ENCODE measurements at regions not wholly inside any gene's neighbourhood (a gene's known extent, or its start where the extent isn't known, plus 50 kb on each side); places are given as distances from the start of the nearest gene placed in this dataset.
A peak's percentile ranks its signal among the peaks of the same experiment; 100 is the strongest.

DNA sequence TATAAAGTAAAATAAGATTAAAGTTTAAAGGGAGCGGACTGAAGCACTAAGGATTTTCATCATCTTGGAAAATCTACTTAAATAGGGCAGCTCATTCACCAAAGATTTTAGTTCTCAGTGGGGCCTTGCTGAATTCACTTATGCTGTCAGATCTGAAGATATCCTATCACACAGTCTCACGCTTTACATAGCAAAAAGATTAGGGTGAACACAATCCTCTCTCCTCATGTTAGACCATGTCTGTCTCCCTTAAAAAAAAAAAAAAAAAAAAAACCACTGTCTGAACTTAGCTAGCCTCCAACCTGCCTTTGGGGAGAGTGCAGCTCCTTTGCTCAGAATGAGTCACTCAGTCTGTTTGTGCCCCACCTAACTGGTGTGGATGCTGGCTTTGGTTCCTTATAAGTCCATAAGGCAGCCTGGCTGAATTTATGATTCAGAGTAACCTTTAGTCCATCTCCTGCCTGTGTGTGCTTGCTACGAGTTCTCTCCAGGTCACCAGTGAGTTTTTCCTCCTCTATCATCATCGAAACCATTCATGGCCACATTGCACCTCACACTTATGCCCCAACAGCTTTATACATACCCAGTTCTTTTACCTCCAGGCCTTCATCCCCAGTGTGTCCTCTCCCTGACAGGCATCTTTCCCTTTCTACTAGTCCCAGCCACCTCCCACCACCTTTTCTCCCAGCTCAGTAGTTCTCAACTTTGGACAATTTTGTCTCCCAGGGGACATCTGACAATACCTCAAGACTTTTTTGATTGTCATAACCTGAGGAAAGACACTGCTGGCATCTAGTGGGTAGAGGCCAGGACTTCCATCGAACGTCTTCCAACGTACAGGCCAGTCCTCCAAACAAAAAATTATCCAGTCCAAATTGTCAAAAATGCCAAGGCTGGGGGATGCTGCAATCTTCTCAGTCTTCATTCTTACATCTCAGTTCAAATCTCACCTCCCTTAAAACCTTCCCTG, 220.7 kb upstream of the EMCN start:
- Histone ChIP-seq H3K4me1 (replicated peaks) (no peaks in the 10 kb centered on the region), H3K27me3 (replicated peaks; ENCODE audit: insufficient read depth) (no peaks in the 10 kb centered on the region), H3K27ac (peak overlapping the region in 1 of 2 donors; percentile 15), H3K36me3 (no peaks in the 10 kb centered on the region), H3K9me3 (no peaks in the 10 kb centered on the region), H3K4me3 (no peak overlapping the region)
- no peak for DNase-seq (ENCODE audit: low spot score)
- intact Hi-C loops (cut with DNase I), result loop anchor here (10.0 kb wide), 1 partner anchor 644 kb away; no protein-coding TSS in a partner anchor
- 74% methylated on average over 7 of the region's 7 CpGs for WGBS
- TF ChIP-seq, protein P1, sequence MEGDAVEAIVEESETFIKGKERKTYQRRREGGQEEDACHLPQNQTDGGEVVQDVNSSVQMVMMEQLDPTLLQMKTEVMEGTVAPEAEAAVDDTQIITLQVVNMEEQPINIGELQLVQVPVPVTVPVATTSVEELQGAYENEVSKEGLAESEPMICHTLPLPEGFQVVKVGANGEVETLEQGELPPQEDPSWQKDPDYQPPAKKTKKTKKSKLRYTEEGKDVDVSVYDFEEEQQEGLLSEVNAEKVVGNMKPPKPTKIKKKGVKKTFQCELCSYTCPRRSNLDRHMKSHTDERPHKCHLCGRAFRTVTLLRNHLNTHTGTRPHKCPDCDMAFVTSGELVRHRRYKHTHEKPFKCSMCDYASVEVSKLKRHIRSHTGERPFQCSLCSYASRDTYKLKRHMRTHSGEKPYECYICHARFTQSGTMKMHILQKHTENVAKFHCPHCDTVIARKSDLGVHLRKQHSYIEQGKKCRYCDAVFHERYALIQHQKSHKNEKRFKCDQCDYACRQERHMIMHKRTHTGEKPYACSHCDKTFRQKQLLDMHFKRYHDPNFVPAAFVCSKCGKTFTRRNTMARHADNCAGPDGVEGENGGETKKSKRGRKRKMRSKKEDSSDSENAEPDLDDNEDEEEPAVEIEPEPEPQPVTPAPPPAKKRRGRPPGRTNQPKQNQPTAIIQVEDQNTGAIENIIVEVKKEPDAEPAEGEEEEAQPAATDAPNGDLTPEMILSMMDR (IDR thresholded peaks at IDR 0.05), result no peak
- TF ChIP-seq POLR2AphosphoS5 (IDR thresholded peaks at IDR 0.05), result no peak
- no peak for TF ChIP-seq POLR2A (IDR thresholded peaks at IDR 0.05)

- no peak for DNase-seq (ENCODE audit: low spot score)
- Histone ChIP-seq H3K4me3 (no peak overlapping the region), H3K27me3 (replicated peaks; ENCODE audit: insufficient read depth) (no peaks in the 10 kb centered on the region), H3K36me3 (no peaks in the 10 kb centered on the region), H3K9me3 (no peaks in the 10 kb centered on the region), H3K27ac (no peak overlapping the region), H3K4me1 (replicated peaks) (no peaks in the 10 kb centered on the region)
- intact Hi-C loops (cut with DNase I), result loop anchor here (10.0 kb wide), 1 partner anchor 642 kb away; no protein-coding TSS in a partner anchor
- WGBS, result 57% methylated on average over 2 of the region's 2 CpGs
- TF ChIP-seq POLR2AphosphoS5 (IDR thresholded peaks at IDR 0.05) (peak; percentile 12), POLR2A (IDR thresholded peaks at IDR 0.05) (no peak)
These were observed 219.0 kb upstream of the EMCN start for GRCh38 chr4:100736641-100737451.

DNA sequence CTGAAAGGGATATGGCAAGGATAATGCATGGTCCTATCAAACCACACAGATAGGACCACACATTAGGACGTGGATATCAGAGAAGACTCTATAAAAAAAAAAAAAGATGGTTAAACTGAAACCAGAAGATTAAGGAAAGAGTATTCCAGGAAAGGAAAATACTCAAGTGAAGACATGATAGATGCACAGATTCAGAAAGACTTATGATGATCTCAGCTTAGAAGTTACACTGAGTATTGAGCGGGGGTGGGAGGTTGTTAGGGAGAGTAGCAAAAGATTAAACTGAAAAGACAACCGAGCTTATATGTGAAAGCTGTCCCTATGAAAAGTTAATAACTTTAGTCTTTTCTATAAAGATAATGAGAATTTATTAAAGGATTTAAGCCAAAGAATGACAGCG, 211.0 kb upstream of the EMCN start:
- intact Hi-C loops (cut with DNase I), result no loop called here
- no peak overlapping the region for H3K27ac ChIP-seq
- DNase-seq (ENCODE audit: low spot score), result no peak
- H3K4me1 ChIP-seq (replicated peaks), result no peaks in the 10 kb centered on the region
- TF ChIP-seq POLR2A (IDR thresholded peaks at IDR 0.05), result no peak
- no peak for TF ChIP-seq POLR2AphosphoS5 (IDR thresholded peaks at IDR 0.05)
- TF ChIP-seq, protein P1 (IDR thresholded peaks at IDR 0.05), result no peak
- H3K9me3 ChIP-seq, result no peaks in the 10 kb centered on the region
- no peak overlapping the region for H3K4me3 ChIP-seq
- WGBS, result 75% methylated on average over 4 of the region's 4 CpGs
- H3K36me3 ChIP-seq, result no peaks in the 10 kb centered on the region
- no peaks in the 10 kb centered on the region for H3K27me3 ChIP-seq (replicated peaks; ENCODE audit: insufficient read depth)

- Histone ChIP-seq H3K4me3 (no peak overlapping the region), H3K9me3 (no peaks in the 10 kb centered on the region), H3K4me1 (replicated peaks) (no peaks in the 10 kb centered on the region), H3K27me3 (replicated peaks; ENCODE audit: insufficient read depth) (no peaks in the 10 kb centered on the region), H3K27ac (peak overlapping the region in 1 of 2 donors; percentile 31), H3K36me3 (no peaks in the 10 kb centered on the region)
- intact Hi-C loops (cut with DNase I), result no loop called here
- TF ChIP-seq, protein P1 (IDR thresholded peaks at IDR 0.05), result no peak
- TF ChIP-seq POLR2A (IDR thresholded peaks at IDR 0.05) (no peak), POLR2AphosphoS5 (IDR thresholded peaks at IDR 0.05) (no peak)
- WGBS, result 67% methylated on average over 3 of the region's 3 CpGs
- DNase-seq (ENCODE audit: low spot score), result no peak
These were observed 205.1 kb upstream of the EMCN start for GRCh38 chr4:100722866-100723459.

GRCh38 chr4:100722133-100722532, 204.3 kb upstream of the EMCN start:
- WGBS, result 18% methylated on average over 2 of the region's 2 CpGs
- DNase-seq (ENCODE audit: low spot score), result no peak
- H3K36me3 ChIP-seq, result no peaks in the 10 kb centered on the region
- TF ChIP-seq POLR2AphosphoS5 (IDR thresholded peaks at IDR 0.05) (peak; percentile 27), POLR2A (IDR thresholded peaks at IDR 0.05) (no peak)
- H3K27ac ChIP-seq, result peak overlapping the region in 1 of 2 donors; percentile 31
- no peaks in the 10 kb centered on the region for H3K9me3 ChIP-seq
- no peak overlapping the region for H3K4me3 ChIP-seq
- no peaks in the 10 kb centered on the region for H3K4me1 ChIP-seq (replicated peaks)
- no peaks in the 10 kb centered on the region for H3K27me3 ChIP-seq (replicated peaks; ENCODE audit: insufficient read depth)
- intact Hi-C loops (cut with DNase I), result no loop called here

Measured in prostate gland (tissue), 2 donors.